Retina (tissue), 1 donor: ENCODE measurements at regions not wholly inside any gene's neighbourhood (a gene's known extent, or its start where the extent isn't known, plus 50 kb on each side); places are given as distances from the start of the nearest gene placed in this dataset.
"Not testable (repeated sequence)": the region's sequence is repeated elsewhere in the genome, so short reads cannot be mapped to it uniquely, and the experiment has no call there.

ENCODE experiments used
- DNase-seq: peaks from one replicate; pipeline ENCODE4 v3.0.0-alpha.2; 2016

GRCh38 chr1:30660241-30660640, 63.1 kb downstream of the MATN1 start:
- DNase-seq, result no peak

GRCh38 chr1:30659702-30660101, 63.7 kb downstream of the MATN1 start:
- DNase-seq, result no peak

- not testable (repeated sequence) for DNase-seq
These were observed 65.0 kb downstream of the MATN1 start for GRCh38 chr1:30658375-30658774.

GRCh38 chr1:30658014-30658336, 65.4 kb downstream of the MATN1 start:
- DNase-seq, result no peak

- no peak for DNase-seq
These were observed 66.0 kb downstream of the MATN1 start for GRCh38 chr1:30657131-30658013.

GRCh38 chr1:30656171-30656940, 67.0 kb downstream of the MATN1 start:
- no peak for DNase-seq

GRCh38 chr1:30655672-30656071, 67.7 kb downstream of the MATN1 start:
- no peak for DNase-seq

GRCh38 chr1:30654188-30654587, 69.2 kb downstream of the MATN1 start:
- DNase-seq, result no peak

GRCh38 chr1:30652152-30652841, 71.1 kb downstream of the MATN1 start:
- DNase-seq, result no peak

GRCh38 chr1:30651395-30651794, 72.0 kb downstream of the MATN1 start:
- DNase-seq, result not testable (repeated sequence)

- DNase-seq, result no peak
These were observed 72.4 kb downstream of the MATN1 start for GRCh38 chr1:30650968-30651320.

- DNase-seq, result no peak
These were observed 73.1 kb downstream of the MATN1 start for GRCh38 chr1:30650038-30650967.

- DNase-seq, result no peak
These were observed 73.9 kb downstream of the MATN1 start for GRCh38 chr1:30649321-30649991.

GRCh38 chr1:30648408-30649000, 74.9 kb downstream of the MATN1 start:
- DNase-seq, result no peak

GRCh38 chr1:30645807-30646206, 77.6 kb downstream of the MATN1 start:
- no peak for DNase-seq

GRCh38 chr1:30642391-30643120, 80.8 kb downstream of the MATN1 start:
- DNase-seq, result no peak

GRCh38 chr1:30641572-30642353, 81.6 kb downstream of the MATN1 start:
- DNase-seq, result no peak

- DNase-seq, result no peak
These were observed 83.4 kb downstream of the MATN1 start for GRCh38 chr1:30639881-30640452.

- DNase-seq, result no peak
These were observed 84.6 kb downstream of the MATN1 start for GRCh38 chr1:30638811-30639210.

- DNase-seq, result no peak
These were observed 85.3 kb downstream of the MATN1 start for GRCh38 chr1:30638086-30638485.
